EH (cell line): ENCODE measurements at regions not wholly inside any gene's neighbourhood (a gene's known extent, or its start where the extent isn't known, plus 50 kb on each side); places are given as distances from the start of the nearest gene placed in this dataset.

ENCODE experiments used
- DNase-seq: peaks from one replicate; pipeline ENCODE4 v3.0.0-alpha.2; 2015; ENCODE audit warnings: low read depth

- no peak for DNase-seq
Measured at GRCh38 chr6:21996425-21997118, 300.3 kb downstream of the PRL start.

GRCh38 chr6:21997119-21998037, 299.5 kb downstream of the PRL start:
- peak; percentile 45 for DNase-seq

GRCh38 chr6:21998582-21998981, 298.3 kb downstream of the PRL start:
- DNase-seq = no peak

- peak; percentile 88 for DNase-seq
Measured at GRCh38 chr6:21999012-21999528, 297.8 kb downstream of the PRL start.

GRCh38 chr6:21999741-22000140, 297.1 kb downstream of the PRL start:
- DNase-seq = no peak

- peak; percentile 24 for DNase-seq
Measured at GRCh38 chr6:22001396-22002027, 295.3 kb downstream of the PRL start.

- DNase-seq = peak; percentile 85
Measured at GRCh38 chr6:22003287-22003686, 293.5 kb downstream of the PRL start.

- no peak for DNase-seq
Measured at GRCh38 chr6:22006795-22007194, 290.0 kb downstream of the PRL start.

GRCh38 chr6:22007469-22007868, 289.4 kb downstream of the PRL start:
- no peak for DNase-seq

GRCh38 chr6:22008248-22008836, 288.5 kb downstream of the PRL start:
- peak; percentile 37 for DNase-seq

- DNase-seq = no peak
Measured at GRCh38 chr6:22010102-22010501, 286.7 kb downstream of the PRL start.

GRCh38 chr6:22015216-22015615, 281.6 kb downstream of the PRL start:
- DNase-seq = no peak

- DNase-seq = no peak
Measured at GRCh38 chr6:22015944-22016343, 280.9 kb downstream of the PRL start.

GRCh38 chr6:22017272-22017671, 279.6 kb downstream of the PRL start:
- no peak for DNase-seq

GRCh38 chr6:22017766-22018165, 279.1 kb downstream of the PRL start:
- DNase-seq = no peak

GRCh38 chr6:22019857-22020256, 277.0 kb downstream of the PRL start:
- DNase-seq = no peak

GRCh38 chr6:22020299-22021003, 276.4 kb downstream of the PRL start:
- no peak for DNase-seq

- no peak for DNase-seq
Measured at GRCh38 chr6:22021966-22022365, 274.9 kb downstream of the PRL start.

GRCh38 chr6:22023937-22024336, 272.9 kb downstream of the PRL start:
- no peak for DNase-seq

- no peak for DNase-seq
Measured at GRCh38 chr6:22024973-22025467, 271.8 kb downstream of the PRL start.

- peak; percentile 66 for DNase-seq
Measured at GRCh38 chr6:22025468-22026163, 271.2 kb downstream of the PRL start.
